ENCODE measurements at regions not wholly inside any gene's neighbourhood (a gene's known extent, or its start where the extent isn't known, plus 50 kb on each side); places are given as distances from the start of the nearest gene placed in this dataset.
"Not testable (repeated sequence)": the region's sequence is repeated elsewhere in the genome, so short reads cannot be mapped to it uniquely, and the experiment has no call there.

DNA sequence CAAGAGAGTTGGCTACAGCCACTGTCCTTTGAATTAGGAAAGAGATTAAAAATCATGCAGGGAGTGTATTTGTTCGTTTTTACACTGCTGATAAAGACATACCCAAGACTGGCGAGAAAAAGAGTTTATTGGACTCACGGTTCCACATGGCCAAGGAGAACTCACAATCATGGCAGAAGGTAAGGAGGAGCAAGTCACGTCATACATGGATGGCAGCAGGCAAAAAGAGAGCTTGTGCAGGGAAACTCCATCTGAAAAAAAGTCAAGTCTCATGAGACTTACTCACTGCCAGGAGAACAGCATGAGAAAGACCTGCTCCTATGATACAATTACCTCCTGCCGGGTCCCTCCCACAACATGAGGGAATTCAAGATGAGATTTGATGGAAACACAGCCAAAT is 1595.2 kb downstream of the KCNT2 start:
- no peak for DNase-seq

- no peak for DNase-seq
Measured at GRCh38 chr1:195005338-195005737, 1602.9 kb downstream of the KCNT2 start.

DNA sequence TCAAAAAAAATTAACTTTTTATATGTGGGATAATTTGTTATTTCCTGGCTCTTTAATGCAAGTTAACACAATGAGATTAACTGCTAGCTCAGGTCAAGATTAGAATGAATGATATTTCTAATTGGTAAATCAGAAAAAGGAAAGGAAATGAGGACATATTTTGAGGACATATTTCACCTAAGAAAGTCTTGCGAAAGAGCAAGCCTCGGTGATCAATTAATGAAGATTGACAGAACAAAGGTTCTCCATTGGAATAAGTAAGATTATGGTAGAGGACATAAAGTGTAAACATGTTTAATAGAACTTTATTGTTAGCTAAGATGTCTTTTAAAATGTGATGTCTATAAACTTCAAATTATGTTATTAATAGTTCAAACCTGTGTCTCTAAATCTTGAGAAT is 1617.8 kb downstream of the KCNT2 start:
- DNase-seq, result no peak

DNA sequence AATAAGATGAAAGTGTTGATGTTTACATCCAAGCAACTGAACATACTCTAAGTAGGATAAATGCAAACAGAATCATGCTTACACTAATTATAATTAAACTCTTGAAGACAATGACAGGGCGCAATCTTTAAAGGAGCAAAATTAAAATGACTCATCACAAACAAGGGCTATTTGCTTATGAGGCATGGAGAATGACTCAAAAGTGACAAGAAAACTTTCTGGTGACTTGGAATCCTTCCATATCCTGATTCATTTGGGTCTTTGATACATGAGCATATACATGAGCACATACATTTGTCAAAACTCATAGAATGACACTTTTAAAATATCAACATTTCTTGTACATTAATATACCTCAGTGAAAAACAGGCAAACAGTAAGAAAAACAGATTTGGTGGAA is 1632.3 kb downstream of the KCNT2 start:
- no peak for DNase-seq

DNA sequence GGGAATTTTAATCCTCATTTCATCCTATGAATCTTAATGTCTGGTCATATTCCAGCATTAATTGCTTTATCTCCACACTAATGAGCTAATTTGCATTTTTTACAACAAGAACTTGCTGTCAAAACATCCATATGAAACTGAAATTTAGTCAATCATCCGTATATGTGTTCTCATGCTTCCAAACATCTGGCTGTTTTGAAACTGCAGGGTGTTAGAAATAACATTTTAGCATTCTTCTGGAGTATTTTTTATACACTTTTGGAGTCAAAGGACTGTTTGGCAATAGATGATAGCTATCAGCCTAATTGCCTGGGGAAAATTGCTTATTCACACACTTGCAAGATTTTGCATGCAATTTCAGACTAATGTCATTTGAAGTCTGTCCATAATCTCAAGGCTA is 1639.3 kb downstream of the KCNT2 start:
- DNase-seq, result no peak

GRCh38 chr1:194959795-194960194 is 1648.4 kb downstream of the KCNT2 start:
- no peak for DNase-seq

GRCh38 chr1:194952171-194952570 is 1656.1 kb downstream of the KCNT2 start:
- DNase-seq, result no peak

DNA sequence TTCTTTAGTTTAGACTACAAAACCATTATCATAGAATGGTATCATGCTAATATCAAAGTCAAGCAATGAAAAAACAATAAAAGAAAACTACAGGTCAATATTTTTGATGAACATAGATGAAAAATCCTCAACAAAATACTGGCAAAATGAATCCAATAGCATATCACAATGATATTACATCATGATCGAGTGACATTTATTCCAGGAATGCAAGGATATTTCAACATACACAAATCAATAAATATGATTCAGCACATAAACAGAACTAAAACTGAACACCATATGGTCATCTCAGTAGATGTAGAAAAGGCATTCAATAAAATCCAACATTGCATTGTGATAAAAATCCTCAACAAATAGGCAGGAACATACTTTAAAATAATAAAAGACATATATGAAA is 1657.7 kb downstream of the KCNT2 start:
- no peak for DNase-seq

- DNase-seq, result no peak
Measured at GRCh38 chr1:194940336-194941030, 1667.8 kb downstream of the KCNT2 start.

DNA sequence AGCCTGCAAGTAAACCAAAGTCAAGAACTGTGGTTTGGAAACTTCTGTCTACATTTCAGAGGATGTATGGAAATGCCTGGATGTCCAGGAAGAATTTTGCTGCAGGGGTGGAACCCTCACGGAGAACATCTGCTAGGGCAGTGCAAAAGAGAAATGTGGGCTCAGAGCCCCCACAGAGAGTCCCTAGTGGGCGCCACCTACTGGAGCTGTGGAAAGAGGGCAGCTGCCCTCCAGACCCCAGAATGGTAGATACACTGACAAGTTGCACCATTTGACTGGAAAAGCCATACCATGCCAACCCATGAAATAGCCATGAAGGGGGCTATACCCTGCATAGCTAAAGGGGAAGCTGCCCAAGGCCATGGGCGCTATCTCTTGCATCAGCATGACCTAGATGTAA is 1672.4 kb downstream of the KCNT2 start:
- no peak for DNase-seq

DNA sequence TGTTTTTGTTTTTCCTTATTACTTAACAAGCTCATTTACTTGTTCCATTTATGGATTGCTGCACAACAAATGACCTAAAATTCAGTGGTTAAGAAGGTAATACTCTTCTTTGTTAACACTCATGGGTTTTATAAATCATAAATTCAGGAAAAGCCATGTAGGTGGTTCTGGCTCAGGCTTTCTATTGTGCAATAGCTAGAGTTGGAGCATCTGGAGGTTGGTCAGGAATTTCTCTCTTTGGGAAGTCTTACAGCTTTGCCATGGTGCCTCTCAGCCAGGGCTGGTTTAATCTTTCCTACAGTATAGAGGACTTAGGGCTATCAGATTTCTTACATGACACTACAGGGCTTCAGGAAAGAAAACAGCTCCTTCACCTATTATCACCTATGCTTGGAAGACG is 1677.1 kb downstream of the KCNT2 start:
- DNase-seq, result no peak

- DNase-seq, result no peak
Measured at GRCh38 chr1:194930132-194930531, 1678.1 kb downstream of the KCNT2 start.

DNA sequence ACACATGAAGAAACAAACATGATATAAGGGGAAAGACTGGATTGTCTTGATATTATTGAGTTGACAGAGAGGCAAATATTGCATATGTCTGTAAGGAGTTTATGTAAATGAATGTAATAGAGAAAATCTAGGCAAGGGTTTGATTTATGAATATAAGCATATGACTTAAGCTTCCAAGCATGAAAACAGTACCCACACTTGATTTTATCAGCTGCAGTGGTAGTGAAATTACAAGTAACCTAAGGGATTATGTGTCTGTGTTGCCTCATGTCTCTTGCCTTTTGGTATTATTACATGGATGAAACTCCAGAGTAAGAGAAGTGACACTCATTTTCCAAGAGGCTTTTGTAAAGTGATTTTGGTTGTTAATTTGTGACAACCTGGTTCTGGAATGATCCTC is 1678.9 kb downstream of the KCNT2 start:
- DNase-seq, result no peak

- no peak for DNase-seq
Measured at GRCh38 chr1:194919146-194919545, 1689.1 kb downstream of the KCNT2 start.

- no peak for DNase-seq
Measured at GRCh38 chr1:194917769-194918168, 1690.5 kb downstream of the KCNT2 start.

DNA sequence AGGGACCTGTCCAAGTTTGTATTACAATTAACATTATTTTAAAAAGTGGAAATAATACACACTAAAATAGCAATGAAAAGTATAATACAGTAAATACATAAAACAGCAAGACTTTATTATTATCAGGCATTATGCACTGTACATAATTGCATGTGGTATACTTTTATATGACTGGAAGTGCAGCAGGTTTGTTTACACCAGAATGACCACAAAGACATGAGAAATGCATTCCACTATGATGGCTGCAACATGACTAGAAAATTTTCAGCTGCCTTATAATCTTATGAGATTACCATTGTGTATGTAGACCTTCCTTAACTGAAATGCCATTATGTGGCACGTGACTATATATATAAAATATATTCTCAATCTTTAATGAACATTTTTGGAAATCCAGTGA is 1699.6 kb downstream of the KCNT2 start:
- DNase-seq, result no peak

GRCh38 chr1:194903524-194903923 is 1704.7 kb downstream of the KCNT2 start:
- no peak for DNase-seq

DNA sequence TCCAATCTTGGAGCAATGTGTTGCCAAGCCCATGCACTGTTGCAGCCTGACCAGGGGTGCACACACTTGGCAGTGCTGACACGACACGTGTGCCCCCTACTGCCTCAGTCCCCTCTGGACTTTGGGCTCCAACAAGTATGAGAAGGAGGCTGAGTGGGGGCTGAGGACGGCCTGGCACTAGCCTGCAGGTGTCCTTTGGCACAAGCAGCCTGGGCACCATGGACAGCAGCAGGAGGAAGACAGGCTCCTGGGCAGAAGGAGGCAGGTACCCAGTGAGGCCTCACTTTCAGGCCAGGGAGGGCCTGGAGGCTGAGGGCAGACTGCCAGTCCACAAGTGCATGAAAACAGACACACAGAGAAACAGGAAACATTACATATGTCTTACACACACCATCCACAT is 1702.9 kb upstream of the B3GALT2 start:
- DNase-seq, result no peak

DNA sequence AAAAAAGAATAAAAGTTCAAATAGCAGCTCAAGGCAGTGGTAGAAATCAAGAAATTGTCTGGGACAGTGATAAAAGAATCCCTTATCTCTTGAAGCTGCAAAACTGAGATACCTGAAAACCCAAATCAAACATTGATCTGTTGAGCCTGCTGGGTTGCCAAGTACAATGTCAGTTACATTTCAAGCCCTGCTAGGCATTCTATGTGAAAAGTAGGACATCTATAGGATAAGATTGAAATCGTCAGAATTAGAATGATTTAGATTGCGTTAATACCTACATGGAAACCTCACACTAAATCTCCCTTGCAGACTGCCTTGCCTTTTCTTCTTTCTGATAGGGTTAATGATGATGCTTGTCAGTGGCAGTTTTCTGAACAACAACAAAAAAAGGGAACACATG is 1684.4 kb upstream of the B3GALT2 start:
- no peak for DNase-seq

GRCh38 chr1:194866153-194866552 is 1679.7 kb upstream of the B3GALT2 start:
- no peak for DNase-seq

DNA sequence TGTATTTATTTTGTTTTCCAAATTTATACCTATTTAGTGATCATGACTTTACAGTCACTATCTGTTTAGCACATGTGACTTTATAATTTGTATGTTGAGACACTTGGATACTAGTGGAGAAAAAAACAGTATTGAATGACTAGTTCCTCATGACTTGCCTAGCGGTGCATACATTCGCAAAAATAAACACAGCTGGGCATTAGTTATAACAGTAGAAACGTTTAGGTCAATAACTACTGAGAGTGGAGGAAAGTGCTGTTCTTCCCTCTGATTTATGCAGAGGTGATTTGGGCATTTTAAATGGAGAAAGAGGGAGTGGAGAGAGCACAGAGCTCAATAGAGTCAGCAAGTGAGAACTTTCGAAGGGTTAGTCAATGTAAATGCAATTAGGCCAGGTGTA is 1679.0 kb upstream of the B3GALT2 start:
- DNase-seq, result no peak

- no peak for DNase-seq
Measured at GRCh38 chr1:194862129-194862528, 1675.7 kb upstream of the B3GALT2 start.

GRCh38 chr1:194860248-194861201 is 1674.1 kb upstream of the B3GALT2 start:
- no peak for DNase-seq

GRCh38 chr1:194859481-194860154 is 1673.2 kb upstream of the B3GALT2 start:
- DNase-seq, result not testable (repeated sequence)

Data from CD4-positive, alpha-beta T cell treated with Interleukin-21 for 1 hour (primary cell).